ENCODE measurements at regions not wholly inside any gene's neighbourhood (a gene's known extent, or its start where the extent isn't known, plus 50 kb on each side); places are given as distances from the start of the nearest gene placed in this dataset.
"Not testable (repeated sequence)": the region's sequence is repeated elsewhere in the genome, so short reads cannot be mapped to it uniquely, and the experiment has no call there.

DNA sequence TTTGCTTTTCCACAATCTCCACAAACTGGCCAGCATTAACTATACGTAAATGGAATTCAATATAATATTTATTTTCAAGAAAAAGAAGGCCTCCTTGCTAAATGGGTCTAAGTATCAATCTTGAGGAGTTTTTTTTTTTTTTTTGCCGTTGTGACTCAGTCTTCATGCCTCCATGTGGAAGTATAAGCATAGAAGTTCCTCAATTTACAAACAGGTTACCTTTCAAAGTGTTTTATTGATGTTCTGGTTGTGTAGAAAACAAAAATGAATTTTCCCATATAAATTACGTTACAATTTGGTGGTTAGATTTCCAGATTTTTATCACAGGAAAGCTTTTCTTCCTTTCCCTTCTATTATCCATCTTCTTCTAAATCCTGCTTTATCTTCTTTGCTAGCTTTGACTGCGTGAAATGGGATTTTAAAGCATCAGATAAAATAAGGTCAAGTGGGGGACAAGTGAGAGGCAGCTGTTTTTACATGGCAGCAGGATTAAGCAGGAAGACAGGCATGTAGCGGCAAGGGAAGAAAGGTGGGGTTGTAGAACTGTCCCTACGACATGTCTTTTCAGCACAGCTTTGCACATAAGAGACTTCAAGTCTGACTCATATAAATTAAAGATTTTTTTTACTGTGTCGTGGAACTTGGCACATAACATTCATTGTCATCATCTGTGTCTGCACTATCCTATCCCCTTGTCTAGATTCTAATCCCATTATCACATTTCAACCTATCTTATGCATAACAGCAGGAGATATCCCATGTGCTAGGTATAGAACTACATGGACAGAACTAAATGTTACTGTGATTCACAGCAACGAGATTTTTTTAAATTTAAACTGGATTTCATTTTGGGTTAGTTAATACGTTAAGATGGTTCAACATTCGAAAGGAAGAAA is 135.3 kb upstream of the FAM3C start:
- Histone ChIP-seq H3K4me1 (peaks cover 0 to 15% (median 7%) of the 10 kb centered on the region in 4 donors), H3K27me3 (no peaks in the 10 kb centered on the region), H3K4me3 (no peak overlapping the region), H3K27ac (no peak overlapping the region), H3K9me3 (no peaks in the 10 kb centered on the region), H3K36me3 (no peaks in the 10 kb centered on the region)
- intact Hi-C loops (cut with DNase I; ENCODE audit: low total_unique reads) (no loop called here), in situ Hi-C loops (cut with MboI; ENCODE audit: low pct_ligation_motif_present in 1 of 4, low pct_unique_long_range_greater_than_20kb in 1 of 4, low sequenced_read_pairs in 3 of 4) (no loop called here)
- TF ChIP-seq POLR2AphosphoS5 (IDR thresholded peaks at IDR 0.05) (no peak), POLR2A (IDR thresholded peaks at IDR 0.05) (no peak), EP300 (IDR thresholded peaks at IDR 0.05; ENCODE audit: low read depth) (no peak)
- TF ChIP-seq, protein P1, sequence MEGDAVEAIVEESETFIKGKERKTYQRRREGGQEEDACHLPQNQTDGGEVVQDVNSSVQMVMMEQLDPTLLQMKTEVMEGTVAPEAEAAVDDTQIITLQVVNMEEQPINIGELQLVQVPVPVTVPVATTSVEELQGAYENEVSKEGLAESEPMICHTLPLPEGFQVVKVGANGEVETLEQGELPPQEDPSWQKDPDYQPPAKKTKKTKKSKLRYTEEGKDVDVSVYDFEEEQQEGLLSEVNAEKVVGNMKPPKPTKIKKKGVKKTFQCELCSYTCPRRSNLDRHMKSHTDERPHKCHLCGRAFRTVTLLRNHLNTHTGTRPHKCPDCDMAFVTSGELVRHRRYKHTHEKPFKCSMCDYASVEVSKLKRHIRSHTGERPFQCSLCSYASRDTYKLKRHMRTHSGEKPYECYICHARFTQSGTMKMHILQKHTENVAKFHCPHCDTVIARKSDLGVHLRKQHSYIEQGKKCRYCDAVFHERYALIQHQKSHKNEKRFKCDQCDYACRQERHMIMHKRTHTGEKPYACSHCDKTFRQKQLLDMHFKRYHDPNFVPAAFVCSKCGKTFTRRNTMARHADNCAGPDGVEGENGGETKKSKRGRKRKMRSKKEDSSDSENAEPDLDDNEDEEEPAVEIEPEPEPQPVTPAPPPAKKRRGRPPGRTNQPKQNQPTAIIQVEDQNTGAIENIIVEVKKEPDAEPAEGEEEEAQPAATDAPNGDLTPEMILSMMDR (IDR thresholded peaks at IDR 0.05), result no peak
- no peak for DNase-seq
- 85 to 89% methylated on average over 10 of the region's 10 CpGs for WGBS, 2 donors (ENCODE audit: low coverage in 1 of 2)

DNA sequence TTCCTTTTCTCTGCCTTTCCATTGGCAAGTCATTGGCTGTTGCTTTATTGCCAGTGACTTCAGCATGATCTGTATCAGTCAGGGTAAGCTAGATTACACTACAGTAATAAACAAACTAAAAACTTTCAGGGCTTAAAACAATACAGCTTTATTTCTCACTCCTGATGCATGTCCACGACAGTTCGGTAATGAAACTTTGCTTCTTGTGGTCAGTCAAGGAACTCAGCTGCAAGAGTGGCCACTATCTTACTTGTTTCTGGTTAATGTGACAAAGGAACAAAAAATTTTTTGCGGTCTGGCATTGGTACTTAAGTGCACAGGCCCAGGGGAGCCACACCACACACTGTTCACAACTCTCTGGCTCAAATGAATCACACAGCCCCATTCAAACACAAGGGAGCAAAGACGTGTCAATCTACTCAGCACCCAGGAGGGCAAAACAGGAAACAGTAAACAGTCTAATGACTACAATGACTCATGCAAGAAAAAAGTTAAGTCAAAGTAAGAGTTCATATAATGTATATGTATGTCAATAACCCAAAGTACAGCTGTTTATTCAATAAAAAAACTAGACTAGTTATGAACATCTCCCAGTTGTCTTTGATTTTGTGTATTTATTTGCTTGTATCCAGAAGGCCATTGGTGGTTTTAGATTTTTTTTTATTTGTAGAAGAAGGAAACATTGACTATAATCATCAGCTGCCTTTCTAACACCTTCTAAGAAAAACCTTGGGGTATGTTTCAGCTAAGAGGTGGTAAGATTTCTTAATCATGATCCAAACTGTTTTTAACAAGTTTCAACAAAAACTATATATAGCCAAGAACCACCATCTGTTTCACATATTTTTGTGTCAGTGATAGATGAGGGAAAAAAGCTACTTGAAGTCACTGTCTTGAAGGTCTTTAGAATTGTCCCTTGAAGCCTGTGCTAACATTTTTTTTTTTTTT is 134.4 kb upstream of the FAM3C start:
- Histone ChIP-seq H3K36me3 (no peaks in the 10 kb centered on the region), H3K4me3 (no peak overlapping the region), H3K27me3 (no peaks in the 10 kb centered on the region), H3K9me3 (no peaks in the 10 kb centered on the region), H3K4me1 (peaks cover 0 to 15% (median 7%) of the 10 kb centered on the region in 4 donors), H3K27ac (peak overlapping the region; percentile 3 to 23 (median 10))
- DNase-seq, result peak; percentile 33
- intact Hi-C loops (cut with DNase I; ENCODE audit: low total_unique reads), result no loop called here
- 29 to 37% methylated on average over 4 of the region's 4 CpGs for WGBS, 2 donors (ENCODE audit: low coverage in 1 of 2)
- in situ Hi-C loops (cut with MboI; ENCODE audit: low pct_ligation_motif_present in 1 of 4, low pct_unique_long_range_greater_than_20kb in 1 of 4, low sequenced_read_pairs in 3 of 4), result no loop called here
- no peak for TF ChIP-seq POLR2AphosphoS5 (IDR thresholded peaks at IDR 0.05)
- TF ChIP-seq POLR2A (IDR thresholded peaks at IDR 0.05), result no peak

DNA sequence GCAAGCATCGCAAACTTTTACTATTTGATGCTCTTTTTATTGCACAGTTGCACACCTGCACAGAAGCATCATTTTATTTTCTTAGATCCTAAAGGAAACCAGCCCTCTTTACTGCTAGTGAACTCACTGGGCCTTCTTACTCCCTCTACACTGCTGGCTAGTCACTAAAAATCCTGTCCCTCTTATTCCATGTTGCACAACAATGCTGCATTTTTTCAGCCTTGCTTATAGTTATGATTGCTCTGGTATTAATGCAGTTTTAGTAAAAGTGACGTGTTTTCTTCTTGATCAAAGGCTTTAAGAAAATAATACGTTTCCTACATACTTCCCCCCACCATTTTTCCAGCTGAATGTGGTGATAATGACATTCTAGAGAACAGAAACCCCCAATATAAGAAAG is 132.9 kb upstream of the FAM3C start:
- Histone ChIP-seq H3K36me3 (no peaks in the 10 kb centered on the region), H3K27ac (no peak overlapping the region), H3K4me1 (peaks cover 0 to 15% (median 7%) of the 10 kb centered on the region in 4 donors), H3K4me3 (no peak overlapping the region), H3K9me3 (no peaks in the 10 kb centered on the region), H3K27me3 (no peaks in the 10 kb centered on the region)
- TF ChIP-seq POLR2A (IDR thresholded peaks at IDR 0.05), result no peak
- TF ChIP-seq, protein P1 (IDR thresholded peaks at IDR 0.05), result no peak
- no peak for TF ChIP-seq EP300 (IDR thresholded peaks at IDR 0.05; ENCODE audit: low read depth)
- no peak for TF ChIP-seq POLR2AphosphoS5 (IDR thresholded peaks at IDR 0.05)
- DNase-seq, result no peak
- WGBS, 2 donors (ENCODE audit: low coverage in 1 of 2), result 77 to 79% methylated on average over 3 of the region's 3 CpGs
- intact Hi-C loops (cut with DNase I; ENCODE audit: low total_unique reads), result no loop called here
- in situ Hi-C loops (cut with MboI; ENCODE audit: low pct_ligation_motif_present in 1 of 4, low pct_unique_long_range_greater_than_20kb in 1 of 4, low sequenced_read_pairs in 3 of 4), result no loop called here

DNA sequence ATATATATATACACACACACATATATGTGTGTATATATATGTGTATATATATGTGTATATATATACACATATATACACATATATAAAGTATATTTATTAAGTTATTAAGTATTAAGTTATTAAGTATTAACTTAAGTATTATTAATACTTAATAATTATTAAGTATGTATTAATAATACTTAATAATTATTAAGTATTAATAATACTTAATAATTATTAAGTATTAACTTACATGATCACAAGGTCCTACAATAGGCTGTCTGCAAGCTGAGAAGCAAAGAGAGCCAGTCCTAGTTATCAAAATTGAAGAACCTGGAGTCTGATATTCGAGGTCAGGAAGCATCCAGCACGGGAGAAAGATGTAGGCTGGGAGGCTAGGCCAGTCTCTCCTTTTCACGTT is 130.1 kb upstream of the FAM3C start:
- 71 to 79% methylated on average over 3 of the region's 3 CpGs for WGBS, 2 donors (ENCODE audit: low coverage in 1 of 2)
- H3K36me3 ChIP-seq; H3K27ac ChIP-seq; DNase-seq; intact Hi-C loops (cut with DNase I; ENCODE audit: low total_unique reads); H3K9me3 ChIP-seq; H3K27me3 ChIP-seq; in situ Hi-C loops (cut with MboI; ENCODE audit: low pct_ligation_motif_present in 1 of 4, low pct_unique_long_range_greater_than_20kb in 1 of 4, low sequenced_read_pairs in 3 of 4); H3K4me3 ChIP-seq: not testable (repeated sequence)
- peaks cover 0 to 18% (median 7%) of the 10 kb centered on the region in 4 donors for H3K4me1 ChIP-seq

Data from transverse colon (tissue), 4 donors.